Body of pancreas (tissue), 4 donors: ENCODE measurements at regions not wholly inside any gene's neighbourhood (a gene's known extent, or its start where the extent isn't known, plus 50 kb on each side); places are given as distances from the start of the nearest gene placed in this dataset.

Source experiments
- POLR2A ChIP-seq, 3 donors: fragments of 450-650 bp; IDR thresholded peaks; one replicate each; pipeline ENCODE4 v1.6.1; 2016; ENCODE audit warnings: antibody characterized with exemption in 3 of 3, mild to moderate bottlenecking in 2 of 3
- TF ChIP-seq, protein P1 (sequence below), 7 experiments: fragments of 450-650 bp in 4 of 7; fragments of 200-600 bp in 3 of 7; sonication (generic) in 3 of 7; IDR thresholded peaks; one replicate each; pipeline ENCODE4 v1.5.1; 2016 to 2019; ENCODE audit warnings: antibody characterized with exemption in 7 of 7

- TF ChIP-seq, protein P1, sequence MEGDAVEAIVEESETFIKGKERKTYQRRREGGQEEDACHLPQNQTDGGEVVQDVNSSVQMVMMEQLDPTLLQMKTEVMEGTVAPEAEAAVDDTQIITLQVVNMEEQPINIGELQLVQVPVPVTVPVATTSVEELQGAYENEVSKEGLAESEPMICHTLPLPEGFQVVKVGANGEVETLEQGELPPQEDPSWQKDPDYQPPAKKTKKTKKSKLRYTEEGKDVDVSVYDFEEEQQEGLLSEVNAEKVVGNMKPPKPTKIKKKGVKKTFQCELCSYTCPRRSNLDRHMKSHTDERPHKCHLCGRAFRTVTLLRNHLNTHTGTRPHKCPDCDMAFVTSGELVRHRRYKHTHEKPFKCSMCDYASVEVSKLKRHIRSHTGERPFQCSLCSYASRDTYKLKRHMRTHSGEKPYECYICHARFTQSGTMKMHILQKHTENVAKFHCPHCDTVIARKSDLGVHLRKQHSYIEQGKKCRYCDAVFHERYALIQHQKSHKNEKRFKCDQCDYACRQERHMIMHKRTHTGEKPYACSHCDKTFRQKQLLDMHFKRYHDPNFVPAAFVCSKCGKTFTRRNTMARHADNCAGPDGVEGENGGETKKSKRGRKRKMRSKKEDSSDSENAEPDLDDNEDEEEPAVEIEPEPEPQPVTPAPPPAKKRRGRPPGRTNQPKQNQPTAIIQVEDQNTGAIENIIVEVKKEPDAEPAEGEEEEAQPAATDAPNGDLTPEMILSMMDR (IDR thresholded peaks at IDR 0.05) = no peak
- TF ChIP-seq POLR2A (IDR thresholded peaks at IDR 0.05) = no peak
These were observed 93.9 kb upstream of the ANKRD50 start for GRCh38 chr4:124806403-124806802.
